Heart right ventricle (tissue), 16 donors: ENCODE measurements at regions not wholly inside any gene's neighbourhood (a gene's known extent, or its start where the extent isn't known, plus 50 kb on each side); places are given as distances from the start of the nearest gene placed in this dataset.
A peak's percentile ranks its signal among the peaks of the same experiment; 100 is the strongest.

Source experiments
- ATAC-seq, 8 donors: fragments of 200-7000 bp; cut with Tn5 transposase; one replicate each; pipeline ENCODE4 v1.9.1; 2020; ENCODE audit warnings: mild to moderate bottlenecking in 8 of 8, moderate library complexity in 8 of 8, moderate number of reproducible peaks in 1 of 8
- DNase-seq, 2 donors: peaks; one replicate each; pipeline ENCODE4 v3.0.0-alpha.2; 2020
- H3K27ac ChIP-seq, 10 donors: fragments of 200-600 bp; sonication (generic) in 2 of 10; one replicate each; pipeline versions ENCODE4 v1.5.0 to v1.8.0; 2020 to 2022; ENCODE audit warnings: mild to moderate bottlenecking in 3 of 10
- H3K27me3 ChIP-seq, 7 donors: fragments of 200-600 bp; one replicate each; pipeline ENCODE4 v1.8.0; 2021 to 2022; ENCODE audit warnings: mild to moderate bottlenecking in 2 of 7
- H3K36me3 ChIP-seq, 9 donors: fragments of 200-600 bp; sonication (generic) in 1 of 9; one replicate each; pipeline versions ENCODE4 v1.5.0 to v1.8.0; 2020 to 2022; ENCODE audit warnings: mild to moderate bottlenecking in 2 of 9
- H3K4me1 ChIP-seq, 9 donors: fragments of 200-600 bp; sonication (generic) in 1 of 9; one replicate each; pipeline versions ENCODE4 v1.5.0 to v1.8.0; 2020 to 2022; ENCODE audit warnings: mild to moderate bottlenecking in 4 of 9
- H3K4me3 ChIP-seq, 10 donors: fragments of 200-600 bp; sonication (generic) in 2 of 10; one replicate each; pipeline versions ENCODE4 v1.5.0 to v1.8.0; 2020 to 2022; ENCODE audit warnings: mild to moderate bottlenecking in 7 of 10, moderate library complexity in 2 of 10
- H3K9me3 ChIP-seq, 11 donors: fragments of 200-600 bp in 10 of 11; sonication (generic) in 2 of 11; one replicate each; pipeline versions ENCODE4 v1.5.0 to v1.8.0; 2013 to 2022; ENCODE audit warnings: mild to moderate bottlenecking in 2 of 11, control low read depth in 1 of 11, moderate library complexity in 1 of 11
- CTCF ChIP-seq, 9 donors: fragments of 200-600 bp; sonication (generic) in 2 of 9; IDR thresholded peaks; one replicate each; pipeline versions ENCODE4 v1.5.0 to v1.8.0; 2021 to 2022; ENCODE audit warnings: antibody characterized with exemption in 9 of 9, mild to moderate bottlenecking in 5 of 9, moderate library complexity in 1 of 9
- WGBS, 2 donors: extraction: QIAGEN DNeasy Blood & Tissue Kit; methylation state at CpG; one replicate each; pipeline ENCODE4 v1.1.7; 2013; ENCODE audit warnings: inconsistent platforms in 1 of 2; 5-methylcytosine and 5-hydroxymethylcytosine counted together
- intact Hi-C, 10 donors: fragments of 100-400 bp; cut with DNase I; formaldehyde crosslinking; loops; one replicate each; pipeline versions ENCODE4 v1.11.1 to v1.14.2; 2022
- donor health status: Arrhythmogenic right ventricular cardiomyopathy.
- donor health status: ischemic (EF 13 %, LVEDD 7.1; RV severe dilation, severe dysfunction).
- donor health status: healthy with polysubstance abuse.
- donor health status: DM: no; HTN: yes; CAD: no.
- donor health status: DM: no; HTN: no; CAD: no.
- donor health status: ischemic (EF 25% LVEDD 6.9; RV normal size, moderate dysfunction).
- donor health status: ischemic (EF 25% LVEDD 5.7; RV mildly dilated, moderate dysfunction).
- donor health status: healthy.
- donor health status: DM: yes; HTN: yes; CAD: no.
- donor health status: Ischemic cardiomyopathy.
- donor health status: ischemic (EF 35%, LVEDD 5.7; RV mildly dilated, moderate dysfunction).
- donor health status: nonischemic (EF 11% LVEDD 7.7; RV severe dilation, severe dysfunction).
- donor health status: DM: yes; HTN: yes; CAD: no.
- donor health status: PGD.
- donor health status: ischemic (EF 29% LVEDD 5.4; RV normal size, mild dysfunction).
- donor health status: nonischemic (EF 23%, LVEDD 6.1; RV moderate dilation, normal function).

DNA sequence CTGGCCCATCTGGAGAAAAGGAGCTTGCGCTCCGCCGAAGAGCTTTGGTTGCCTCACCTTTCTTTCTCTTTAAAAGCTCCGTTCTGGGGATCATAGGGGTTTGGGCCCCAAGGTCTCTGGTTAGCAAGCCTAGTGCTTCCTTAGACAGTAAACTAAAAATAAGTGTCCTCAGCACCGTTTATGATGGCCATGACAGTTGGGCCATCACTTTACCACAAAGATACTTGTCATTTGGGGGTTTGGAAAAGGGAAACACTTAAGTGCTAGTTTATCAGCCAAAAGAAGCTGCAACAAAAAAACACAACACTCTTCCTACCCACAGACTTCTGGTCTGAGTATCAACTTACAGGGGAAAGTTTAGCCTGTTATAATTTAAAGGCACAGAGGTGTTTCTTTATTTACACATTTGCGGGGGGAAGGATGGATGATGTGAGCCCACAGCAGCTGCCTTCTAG is 88.4 kb upstream of the CD44 start:
- ATAC-seq (no peak), DNase-seq (no peak)
- peak overlapping the region in 1 of 10 donors; percentile 12 for H3K27ac ChIP-seq
- intact Hi-C loops = no loop called here
- no peaks in the 10 kb centered on the region for H3K27me3 ChIP-seq
- peaks cover 0 to 44% (median 0%) of the 10 kb centered on the region in 9 donors for H3K4me1 ChIP-seq
- no peaks in the 10 kb centered on the region for H3K9me3 ChIP-seq
- no peak overlapping the region for H3K4me3 ChIP-seq
- TF ChIP-seq CTCF (IDR thresholded peaks at IDR 0.05) = no peak
- 79 to 81% methylated on average over 6 of the region's 6 CpGs for WGBS, 2 donors
- H3K36me3 ChIP-seq = no peaks in the 10 kb centered on the region

DNA sequence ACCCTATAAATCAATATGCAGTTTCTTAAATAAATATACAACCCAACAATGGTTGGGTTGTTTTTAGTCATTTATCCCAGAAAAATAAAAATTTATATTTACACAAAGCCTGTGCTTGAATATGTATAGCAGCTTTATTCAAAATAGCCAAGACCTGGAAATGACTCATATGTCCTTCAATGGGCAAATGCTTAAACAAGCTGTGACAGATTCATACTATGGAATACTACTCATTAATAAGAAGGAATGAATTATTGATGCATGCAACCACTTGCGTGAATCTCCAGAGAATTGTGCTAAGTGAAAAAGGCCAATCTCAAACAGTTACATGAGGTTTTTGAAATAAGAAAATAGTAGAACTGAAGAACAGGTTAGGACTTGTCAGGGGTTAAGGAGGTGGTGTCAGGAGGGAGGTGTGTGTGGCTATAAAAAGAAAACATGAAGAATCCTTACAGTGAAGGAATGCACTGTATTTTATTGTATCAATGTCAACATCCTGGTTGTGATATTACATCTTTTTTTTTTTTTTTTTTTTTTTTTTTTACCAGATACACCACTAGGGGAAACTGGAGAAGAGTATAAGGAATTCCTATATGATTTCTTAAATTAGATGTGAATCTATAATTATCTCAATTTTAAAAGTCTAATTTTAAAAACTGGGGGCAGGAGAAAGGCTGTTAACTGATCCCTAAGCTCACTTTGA is 82.4 kb upstream of the CD44 start:
- Histone ChIP-seq H3K36me3 (no peaks in the 10 kb centered on the region), H3K27ac (no peak overlapping the region), H3K4me1 (peaks cover 0 to 21% (median 0%) of the 10 kb centered on the region in 9 donors), H3K9me3 (no peaks in the 10 kb centered on the region), H3K4me3 (no peak overlapping the region), H3K27me3 (no peaks in the 10 kb centered on the region)
- intact Hi-C loops = no loop called here
- DNase-seq (no peak), ATAC-seq (no peak)
- WGBS, 2 donors = 51 to 94% methylated on average over 1 of the region's 1 CpG
- no peak for TF ChIP-seq CTCF (IDR thresholded peaks at IDR 0.05)

DNA sequence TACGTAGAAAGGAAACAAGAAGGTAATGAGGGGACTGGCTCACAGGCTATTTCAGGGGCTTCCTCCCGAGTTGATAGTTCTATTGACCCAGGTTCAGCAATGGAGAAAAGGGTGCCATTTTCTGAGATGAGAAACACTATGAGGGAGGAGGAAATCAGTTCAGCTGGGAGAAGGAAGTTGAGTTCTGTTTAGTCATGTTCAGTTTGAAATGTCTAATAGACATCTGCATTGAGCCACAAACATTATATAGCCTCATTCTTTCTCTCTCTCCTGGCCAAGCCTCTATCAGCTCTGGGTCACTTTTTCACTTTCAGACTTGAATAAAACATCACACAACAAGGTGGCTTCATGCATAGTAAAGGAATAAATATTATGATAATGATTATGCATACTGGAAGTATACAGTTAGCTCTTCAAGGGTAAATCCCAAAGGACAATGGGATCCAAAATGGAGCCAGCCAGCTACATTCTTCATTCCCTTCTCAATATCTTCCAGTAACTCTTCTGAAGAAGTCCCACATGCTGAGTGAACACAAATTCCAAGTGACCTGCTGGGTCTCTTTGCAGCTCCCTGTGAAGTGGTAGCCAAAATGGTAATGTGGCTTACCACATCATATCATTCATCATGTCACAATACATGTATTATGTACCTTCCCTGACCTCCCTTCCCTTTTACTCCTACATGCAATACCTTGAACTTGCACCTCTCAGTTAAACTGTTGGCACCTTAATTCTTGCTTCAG is 80.9 kb upstream of the CD44 start:
- ATAC-seq = no peak
- no peaks in the 10 kb centered on the region for H3K36me3 ChIP-seq
- peak overlapping the region in 1 of 10 donors; percentile 57 for H3K27ac ChIP-seq
- peaks cover 0 to 21% (median 0%) of the 10 kb centered on the region in 9 donors for H3K4me1 ChIP-seq
- H3K4me3 ChIP-seq = no peak overlapping the region
- TF ChIP-seq CTCF (IDR thresholded peaks at IDR 0.05) = no peak
- no peaks in the 10 kb centered on the region for H3K27me3 ChIP-seq
- no peak for DNase-seq
- H3K9me3 ChIP-seq = no peaks in the 10 kb centered on the region
- 91 to 97% methylated on average over 2 of the region's 2 CpGs for WGBS, 2 donors
- intact Hi-C loops = no loop called here

DNA sequence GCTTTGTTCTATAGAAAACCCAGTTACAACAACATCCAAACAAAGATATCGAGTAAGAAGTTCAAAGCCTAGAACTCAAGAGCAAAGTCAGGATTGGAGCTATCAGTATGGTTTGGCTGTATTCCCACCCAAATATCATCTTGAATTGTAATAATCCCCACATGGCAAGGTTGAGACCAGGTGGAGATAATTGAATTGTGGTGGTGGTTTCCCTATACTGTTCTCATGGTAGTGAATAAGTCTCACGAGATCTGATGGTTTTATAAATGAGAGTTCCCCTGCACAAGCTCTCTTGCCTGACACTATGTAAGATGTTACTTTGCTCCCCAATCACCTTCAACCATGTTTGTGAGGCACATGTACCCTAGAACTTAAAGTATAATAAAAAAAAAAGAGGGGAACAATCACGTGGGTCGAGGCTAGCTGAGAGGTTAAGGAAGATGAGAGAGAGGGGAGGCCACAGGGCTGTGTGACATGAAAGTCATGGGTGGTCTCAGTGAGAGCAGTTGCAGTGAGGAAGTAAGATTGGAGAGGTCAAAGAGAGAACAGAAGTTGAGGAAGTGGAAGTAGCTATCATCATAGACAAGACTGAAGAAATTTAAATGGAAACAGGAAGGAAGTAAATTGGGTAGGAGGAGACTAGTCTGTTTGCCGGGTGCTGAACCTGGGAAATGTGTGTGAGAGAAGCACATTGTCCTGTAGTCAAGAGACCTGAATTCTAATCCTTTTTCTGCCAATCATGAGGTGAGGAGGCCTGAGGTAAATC is 80.1 kb upstream of the CD44 start:
- Histone ChIP-seq H3K27me3 (no peaks in the 10 kb centered on the region), H3K36me3 (no peaks in the 10 kb centered on the region), H3K9me3 (no peaks in the 10 kb centered on the region), H3K27ac (peak overlapping the region in 1 of 10 donors; percentile 57), H3K4me3 (no peak overlapping the region), H3K4me1 (peaks cover 0 to 24% (median 0%) of the 10 kb centered on the region in 9 donors)
- no peak for DNase-seq
- 83 to 87% methylated on average over 5 of the region's 5 CpGs for WGBS, 2 donors
- peak in 2 of 8 donors; percentile 29 to 37 for ATAC-seq
- intact Hi-C loops = no loop called here
- TF ChIP-seq CTCF (IDR thresholded peaks at IDR 0.05) = no peak
